GM21447 (cell line): ENCODE measurements at regions not wholly inside any gene's neighbourhood (a gene's known extent, or its start where the extent isn't known, plus 50 kb on each side); places are given as distances from the start of the nearest gene placed in this dataset.

Experiments
- ATAC-seq: cut with Tn5 transposase; IDR thresholded peaks from one replicate; pipeline ENCODE4 v1.9.1; 2021; ENCODE audit not compliant: unreplicated experiment

- no peak for ATAC-seq
Observed at GRCh38 chr3:193870376-193871219, 265.4 kb upstream of the HES1 start.

GRCh38 chr3:193871220-193871485 is 264.8 kb upstream of the HES1 start:
- ATAC-seq, result no peak

GRCh38 chr3:193872265-193872753 is 263.6 kb upstream of the HES1 start:
- peak; percentile 69 for ATAC-seq

- ATAC-seq, result no peak
Observed at GRCh38 chr3:193873426-193874201, 262.3 kb upstream of the HES1 start.

- ATAC-seq, result no peak
Observed at GRCh38 chr3:193874512-193874911, 261.4 kb upstream of the HES1 start.

GRCh38 chr3:193874997-193875593 is 260.9 kb upstream of the HES1 start:
- ATAC-seq, result no peak

GRCh38 chr3:193875601-193876321 is 260.2 kb upstream of the HES1 start:
- no peak for ATAC-seq

- ATAC-seq, result no peak
Observed at GRCh38 chr3:193879099-193879863, 256.7 kb upstream of the HES1 start.

GRCh38 chr3:193879864-193880242 is 256.1 kb upstream of the HES1 start:
- no peak for ATAC-seq

- no peak for ATAC-seq
Observed at GRCh38 chr3:193882091-193882490, 253.9 kb upstream of the HES1 start.

GRCh38 chr3:193883551-193883950 is 252.4 kb upstream of the HES1 start:
- ATAC-seq, result no peak

- ATAC-seq, result no peak
Observed at GRCh38 chr3:193884027-193884426, 251.9 kb upstream of the HES1 start.

- no peak for ATAC-seq
Observed at GRCh38 chr3:193884652-193885051, 251.3 kb upstream of the HES1 start.

- ATAC-seq, result no peak
Observed at GRCh38 chr3:193885832-193886231, 250.1 kb upstream of the HES1 start.

GRCh38 chr3:193890016-193890897 is 245.7 kb upstream of the HES1 start:
- no peak for ATAC-seq

GRCh38 chr3:193894121-193894863 is 241.7 kb upstream of the HES1 start:
- ATAC-seq, result no peak

GRCh38 chr3:193895409-193895808 is 240.5 kb upstream of the HES1 start:
- no peak for ATAC-seq

GRCh38 chr3:193896419-193896818 is 239.5 kb upstream of the HES1 start:
- no peak for ATAC-seq

- ATAC-seq, result no peak
Observed at GRCh38 chr3:193897288-193897687, 238.7 kb upstream of the HES1 start.
